Thyroid gland (tissue), 4 donors: ENCODE measurements at regions not wholly inside any gene's neighbourhood (a gene's known extent, or its start where the extent isn't known, plus 50 kb on each side); places are given as distances from the start of the nearest gene placed in this dataset.

Experiments used
- CTCF ChIP-seq, 6 experiments: fragments of 200-600 bp in 3 of 6; fragments of 450-650 bp in 3 of 6; sonication (generic) in 3 of 6; IDR thresholded peaks; one replicate each; pipeline ENCODE4 v1.5.1; 2016 to 2019; ENCODE audit warnings: antibody characterized with exemption in 6 of 6, mild to moderate bottlenecking in 2 of 6, inconsistent platforms in 1 of 6, moderate library complexity in 1 of 6
- POLR2A ChIP-seq, 2 donors: fragments of 450-650 bp; IDR thresholded peaks; one replicate each; pipeline ENCODE4 v1.6.1; 2017; ENCODE audit warnings: antibody characterized with exemption in 2 of 2, mild to moderate bottlenecking in 2 of 2, moderate library complexity in 1 of 2

- TF ChIP-seq POLR2A (IDR thresholded peaks at IDR 0.05), result no peak
- TF ChIP-seq CTCF (IDR thresholded peaks at IDR 0.05), result no peak
Observed at GRCh38 chr7:96786998-96787395, 77.4 kb upstream of the SEM1 start.
